ENCODE measurements at regions not wholly inside any gene's neighbourhood (a gene's known extent, or its start where the extent isn't known, plus 50 kb on each side); places are given as distances from the start of the nearest gene placed in this dataset.

DNA sequence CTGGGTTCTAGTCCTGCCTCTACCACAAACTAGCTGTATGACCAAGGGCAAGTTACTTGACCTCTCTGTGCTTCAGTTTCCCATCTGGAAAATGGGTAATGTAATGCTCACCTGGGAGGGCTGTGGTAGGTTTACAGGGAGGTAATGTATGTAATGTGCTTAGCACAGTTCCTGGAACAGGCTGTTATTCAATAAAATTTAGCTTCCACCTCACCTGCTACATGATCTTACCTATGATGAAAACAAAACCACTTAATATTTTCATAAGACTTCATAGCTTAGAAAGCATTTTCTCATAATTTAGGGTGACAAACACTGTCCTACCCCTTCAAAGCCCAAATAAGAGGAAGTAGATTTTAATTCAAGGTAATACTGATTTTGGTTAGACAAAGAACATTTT, 530.6 kb downstream of the FUT8 start:
- no peak overlapping the region for H3K18ac ChIP-seq (ENCODE audit: low read depth, low read length)
- DNase-seq, result no peak
- H3K56ac ChIP-seq (ENCODE audit: extremely low read depth, insufficient read depth, low read length), result no peak overlapping the region
- intact Hi-C loops (cut with micrococcal nuclease), result no loop called here
- dilution Hi-C loops (cut with HindIII; ENCODE audit: low sequenced_read_pairs, unreplicated experiment), result no loop called here
- H2BK20ac ChIP-seq (ENCODE audit: low read depth, low read length), result no peak overlapping the region
- no peaks in the 10 kb centered on the region for H4K20me1 ChIP-seq (ENCODE audit: insufficient read depth, low read length)
- BruUV-seq (replicated peaks), result no TSS peak
- POLR2A ChIA-PET (ENCODE audit: unreplicated experiment), result no interaction called here
- H4K5ac ChIP-seq (ENCODE audit: low read depth, low read length), result no peak overlapping the region
- no peak overlapping the region for H2BK5ac ChIP-seq (ENCODE audit: low read depth, low read length, poor library complexity, severe bottlenecking)
- H3K27me3 ChIP-seq (ENCODE audit: control insufficient read depth, insufficient read depth, low read length), result no peaks in the 10 kb centered on the region
- no peak overlapping the region for H4K8ac ChIP-seq (ENCODE audit: low read depth in 2 of 2, low read length in 2 of 2)
- no peak overlapping the region for H3K9ac ChIP-seq (ENCODE audit: low read depth, low read length)
- no peak overlapping the region for H3K23ac ChIP-seq (ENCODE audit: low read depth, low read length)
- H3K4me2 ChIP-seq (ENCODE audit: low read depth, low read length), result no peak overlapping the region
- no peak overlapping the region for H3K27ac ChIP-seq (ENCODE audit: insufficient read depth, low read length)
- H3K9me1 ChIP-seq (ENCODE audit: insufficient read depth, low read length), result no peaks in the 10 kb centered on the region
- no peaks in the 10 kb centered on the region for H3K4me1 ChIP-seq (ENCODE audit: control insufficient read depth, insufficient read depth, low read length)
- H3K14ac ChIP-seq (replicated peaks; ENCODE audit: low read depth, low read length), result no peak overlapping the region
- no peak overlapping the region for H2AFZ ChIP-seq (replicated peaks; ENCODE audit: low read length, poor library complexity)
- H3K79me1 ChIP-seq (ENCODE audit: low read depth in 1 of 2, low read length in 2 of 2), result no peaks in the 10 kb centered on the region
- H2BK120ac ChIP-seq (ENCODE audit: low read depth, low read length), result no peak overlapping the region
- H3K4ac ChIP-seq (ENCODE audit: low read depth, low read length), result no peak overlapping the region
- H3K36me3 ChIP-seq (ENCODE audit: control insufficient read depth, insufficient read depth, low read length), result no peaks in the 10 kb centered on the region
- in situ Hi-C loops (cut with MboI; ENCODE audit: low sequenced_read_pairs), result no loop called here
- H2AK5ac ChIP-seq (ENCODE audit: low read depth, low read length), result no peak overlapping the region
- no peak overlapping the region for H4K91ac ChIP-seq (ENCODE audit: insufficient read depth, low read depth, low read length)
- no peak overlapping the region for H2AK9ac ChIP-seq (replicated peaks; ENCODE audit: low read depth, low read length, poor library complexity)
- no peak overlapping the region for H3K4me3 ChIP-seq (ENCODE audit: insufficient read depth, low read depth, low read length)
- no peak for ATAC-seq (ENCODE audit: low read depth)
- TF ChIP-seq MAZ (IDR thresholded peaks at IDR 0.05; ENCODE audit: borderline replicate concordance, low read depth, low read length), result no peak
- no peak for TF ChIP-seq POLR2A (IDR thresholded peaks at IDR 0.05; ENCODE audit: low read depth, low read length)
- TF ChIP-seq RFX5 (IDR thresholded peaks at IDR 0.05; ENCODE audit: low read depth, low read length), result no peak
- no peak for TF ChIP-seq RAD21 (IDR thresholded peaks at IDR 0.05; ENCODE audit: low read length)
- TF ChIP-seq RCOR1 (IDR thresholded peaks at IDR 0.05; ENCODE audit: insufficient replicate concordance, low read length), result no peak
- no peak for TF ChIP-seq MXI1 (IDR thresholded peaks at IDR 0.05; ENCODE audit: borderline replicate concordance, low read depth, low read length)
- TF ChIP-seq, protein P1, sequence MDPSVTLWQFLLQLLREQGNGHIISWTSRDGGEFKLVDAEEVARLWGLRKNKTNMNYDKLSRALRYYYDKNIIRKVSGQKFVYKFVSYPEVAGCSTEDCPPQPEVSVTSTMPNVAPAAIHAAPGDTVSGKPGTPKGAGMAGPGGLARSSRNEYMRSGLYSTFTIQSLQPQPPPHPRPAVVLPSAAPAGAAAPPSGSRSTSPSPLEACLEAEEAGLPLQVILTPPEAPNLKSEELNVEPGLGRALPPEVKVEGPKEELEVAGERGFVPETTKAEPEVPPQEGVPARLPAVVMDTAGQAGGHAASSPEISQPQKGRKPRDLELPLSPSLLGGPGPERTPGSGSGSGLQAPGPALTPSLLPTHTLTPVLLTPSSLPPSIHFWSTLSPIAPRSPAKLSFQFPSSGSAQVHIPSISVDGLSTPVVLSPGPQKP (IDR thresholded peaks at IDR 0.05; ENCODE audit: borderline replicate concordance, low read depth, low read length), result no peak
- no peak for TF ChIP-seq SMC3 (IDR thresholded peaks at IDR 0.05; ENCODE audit: low read depth, low read length)
- no peaks in the 10 kb centered on the region for H3K9me3 ChIP-seq (ENCODE audit: control insufficient read depth, insufficient read depth, low read length)
- H2BK15ac ChIP-seq (ENCODE audit: low read depth, low read length), result no peak overlapping the region
- CTCF ChIA-PET, result no interaction called here
